Ovary (tissue), 7 donors: ENCODE measurements at regions not wholly inside any gene's neighbourhood (a gene's known extent, or its start where the extent isn't known, plus 50 kb on each side); places are given as distances from the start of the nearest gene placed in this dataset.

ENCODE experiments used
- DNase-seq, 5 donors: peaks; one replicate each; pipeline ENCODE4 v3.0.0-alpha.2; 2019 to 2020
- H3K27ac ChIP-seq, 2 donors: fragments of 200-600 bp; one replicate each; pipeline versions ENCODE4 v1.5.1 to v1.8.0; 2019 to 2022
- H3K27me3 ChIP-seq: fragments of 200-600 bp; one replicate; pipeline ENCODE4 v1.8.0; 2022
- H3K36me3 ChIP-seq: fragments of 200-600 bp; sonication (generic); one replicate; pipeline ENCODE4 v1.5.1; 2019
- H3K4me1 ChIP-seq: one replicate; pipeline ENCODE4 v1.8.1; 2013; ENCODE audit warnings: mild to moderate bottlenecking, moderate library complexity; ENCODE audit not compliant: insufficient read depth
- H3K4me3 ChIP-seq: fragments of 200-600 bp; sonication (generic); one replicate; pipeline ENCODE4 v1.5.1; 2017
- H3K9me3 ChIP-seq, 2 donors: fragments of 200-600 bp in 1 of 2; sonication (generic) in 1 of 2; one replicate each; pipeline versions ENCODE4 v1.5.1 to v1.8.1; 2013 to 2019; ENCODE audit warnings: mild to moderate bottlenecking in 1 of 2, moderate library complexity in 1 of 2
- CTCF ChIP-seq, 3 donors: fragments of 450-650 bp in 2 of 3; fragments of 200-600 bp in 1 of 3; IDR thresholded peaks; one replicate each; pipeline versions ENCODE4 v1.5.1 to v1.8.0; 2016 to 2022; ENCODE audit warnings: antibody characterized with exemption in 3 of 3, mild to moderate bottlenecking in 1 of 3
- EP300 ChIP-seq: sonication (generic); formaldehyde crosslinking; IDR thresholded peaks from one replicate; pipeline ENCODE4 v1.6.1; 2017; ENCODE audit warnings: antibody characterized with exemption
- POLR2A ChIP-seq: fragments of 450-650 bp; IDR thresholded peaks from one replicate; pipeline ENCODE4 v1.6.1; 2017; ENCODE audit warnings: antibody characterized with exemption, mild to moderate bottlenecking, moderate library complexity
- WGBS, 3 donors: extraction: QIAGEN DNeasy Blood & Tissue Kit in 1 of 3; methylation state at CpG; one replicate each; pipeline versions ENCODE4 v1.1.5 to v1.1.7; 2013 to 2017; 5-methylcytosine and 5-hydroxymethylcytosine counted together
- intact Hi-C, 4 donors: fragments of 100-400 bp; cut with DNase I; formaldehyde crosslinking; loops; one replicate each; pipeline versions ENCODE4 v1.11.0 to v1.15.1; 2022 to 2023
- donor health status: DM: no; HTN: no; CAD: no; lungs with moderate emphysema.
- donor health status: DM: no; HTN: no; CAD: no.
- donor health status: Bipolar disorder and iron deficiency.
- donor health status: DM: no; HTN: no; CAD: no.
- donor health status: DM: yes; HTN: yes; CAD: no.

GRCh38 chr14:87830443-87831096 is 162.4 kb downstream of the GALC start:
- Histone ChIP-seq H3K27ac (no peak overlapping the region), H3K4me3 (no peak overlapping the region), H3K36me3 (no peaks in the 10 kb centered on the region), H3K9me3 (no peaks in the 10 kb centered on the region), H3K4me1 (no peaks in the 10 kb centered on the region), H3K27me3 (no peaks in the 10 kb centered on the region)
- no peak for TF ChIP-seq POLR2A
- no peak for TF ChIP-seq EP300
- no peak for TF ChIP-seq CTCF (IDR thresholded peaks at IDR 0.05)
- DNase-seq = no peak
- 55 to 61% (median 57%) methylated on average over 2 of the region's 2 CpGs for WGBS, 3 donors
- intact Hi-C loops = no loop called here

- Histone ChIP-seq H3K4me3 (no peak overlapping the region), H3K4me1 (no peaks in the 10 kb centered on the region), H3K9me3 (no peaks in the 10 kb centered on the region), H3K27ac (no peak overlapping the region), H3K36me3 (no peaks in the 10 kb centered on the region), H3K27me3 (no peaks in the 10 kb centered on the region)
- TF ChIP-seq EP300 (no peak), CTCF (IDR thresholded peaks at IDR 0.05) (no peak), POLR2A (no peak)
- DNase-seq = no peak
- intact Hi-C loops = no loop called here
Measured at GRCh38 chr14:87829543-87829942, 163.4 kb downstream of the GALC start.

GRCh38 chr14:87824266-87824665 is 168.7 kb downstream of the GALC start:
- no peak overlapping the region for H3K4me3 ChIP-seq
- TF ChIP-seq EP300 = no peak
- DNase-seq = no peak
- no peaks in the 10 kb centered on the region for H3K4me1 ChIP-seq
- no peaks in the 10 kb centered on the region for H3K27me3 ChIP-seq
- H3K36me3 ChIP-seq = no peaks in the 10 kb centered on the region
- intact Hi-C loops = no loop called here
- H3K27ac ChIP-seq = no peak overlapping the region
- no peaks in the 10 kb centered on the region for H3K9me3 ChIP-seq

GRCh38 chr14:87816416-87816815 is 176.6 kb downstream of the GALC start:
- Histone ChIP-seq H3K27me3 (no peaks in the 10 kb centered on the region), H3K4me1 (peaks cover 1% of the 10 kb centered on the region), H3K4me3 (no peak overlapping the region), H3K9me3 (no peaks in the 10 kb centered on the region), H3K27ac (no peak overlapping the region), H3K36me3 (no peaks in the 10 kb centered on the region)
- TF ChIP-seq EP300 = no peak
- no peak for TF ChIP-seq POLR2A
- no peak for TF ChIP-seq CTCF (IDR thresholded peaks at IDR 0.05)
- 83 to 87% (median 84%) methylated on average over 3 of the region's 3 CpGs for WGBS, 3 donors
- DNase-seq = no peak
- intact Hi-C loops = no loop called here

- H3K4me1 ChIP-seq = peaks cover 1% of the 10 kb centered on the region
- H3K27ac ChIP-seq = no peak overlapping the region
- peaks cover 0 to 4% of the 10 kb centered on the region in 2 donors for H3K9me3 ChIP-seq
- H3K27me3 ChIP-seq = no peaks in the 10 kb centered on the region
- no peak overlapping the region for H3K4me3 ChIP-seq
- intact Hi-C loops = no loop called here
- WGBS, 3 donors = 43 to 65% (median 51%) methylated on average over 9 of the region's 9 CpGs
- no peak for DNase-seq
- TF ChIP-seq EP300 (no peak), POLR2A (no peak), CTCF (IDR thresholded peaks at IDR 0.05) (no peak)
- H3K36me3 ChIP-seq = no peaks in the 10 kb centered on the region
Measured at GRCh38 chr14:87815121-87815520, 177.9 kb downstream of the GALC start.
